ENCODE measurements at regions not wholly inside any gene's neighbourhood (a gene's known extent, or its start where the extent isn't known, plus 50 kb on each side); places are given as distances from the start of the nearest gene placed in this dataset.

GRCh38 chr15:68502398-68502901, 70.5 kb upstream of the ITGA11 start:
- Histone ChIP-seq H3K4me1 (replicated peaks; ENCODE audit: insufficient read depth) (no peaks in the 10 kb centered on the region), H2AFZ (no peak overlapping the region), H3F3A (ENCODE audit: insufficient read depth, low read depth) (no peaks in the 10 kb centered on the region), H3K27ac (no peak overlapping the region), H3K27me3 (ENCODE audit: insufficient read depth, low read depth) (no peaks in the 10 kb centered on the region), H3K9me2 (ENCODE audit: insufficient read depth) (no peaks in the 10 kb centered on the region), H3K36me3 (ENCODE audit: low read depth) (no peaks in the 10 kb centered on the region), H3K9me3 (ENCODE audit: insufficient read depth, low read depth) (no peaks in the 10 kb centered on the region), H3K79me2 (ENCODE audit: low read depth) (no peaks in the 10 kb centered on the region), H3K4me3 (no peak overlapping the region), H4K20me1 (ENCODE audit: insufficient read depth) (no peaks in the 10 kb centered on the region), H3K4me2 (no peak overlapping the region)
- TF ChIP-seq, protein P1, sequence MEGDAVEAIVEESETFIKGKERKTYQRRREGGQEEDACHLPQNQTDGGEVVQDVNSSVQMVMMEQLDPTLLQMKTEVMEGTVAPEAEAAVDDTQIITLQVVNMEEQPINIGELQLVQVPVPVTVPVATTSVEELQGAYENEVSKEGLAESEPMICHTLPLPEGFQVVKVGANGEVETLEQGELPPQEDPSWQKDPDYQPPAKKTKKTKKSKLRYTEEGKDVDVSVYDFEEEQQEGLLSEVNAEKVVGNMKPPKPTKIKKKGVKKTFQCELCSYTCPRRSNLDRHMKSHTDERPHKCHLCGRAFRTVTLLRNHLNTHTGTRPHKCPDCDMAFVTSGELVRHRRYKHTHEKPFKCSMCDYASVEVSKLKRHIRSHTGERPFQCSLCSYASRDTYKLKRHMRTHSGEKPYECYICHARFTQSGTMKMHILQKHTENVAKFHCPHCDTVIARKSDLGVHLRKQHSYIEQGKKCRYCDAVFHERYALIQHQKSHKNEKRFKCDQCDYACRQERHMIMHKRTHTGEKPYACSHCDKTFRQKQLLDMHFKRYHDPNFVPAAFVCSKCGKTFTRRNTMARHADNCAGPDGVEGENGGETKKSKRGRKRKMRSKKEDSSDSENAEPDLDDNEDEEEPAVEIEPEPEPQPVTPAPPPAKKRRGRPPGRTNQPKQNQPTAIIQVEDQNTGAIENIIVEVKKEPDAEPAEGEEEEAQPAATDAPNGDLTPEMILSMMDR (conservative IDR thresholded peaks at IDR 0.05), result no peak
- no peak for TF ChIP-seq EZH2 (IDR thresholded peaks at IDR 0.05; ENCODE audit: low read depth)
- intact Hi-C loops (cut with micrococcal nuclease; ENCODE audit: unreplicated experiment), result no loop called here
- ChIA-PET CTCF (no interaction called here), POLR2A (ENCODE audit: unreplicated experiment) (no interaction called here)
- no TSS peak for BruUV-seq (replicated peaks)
- DNase-seq, result no peak

DNA sequence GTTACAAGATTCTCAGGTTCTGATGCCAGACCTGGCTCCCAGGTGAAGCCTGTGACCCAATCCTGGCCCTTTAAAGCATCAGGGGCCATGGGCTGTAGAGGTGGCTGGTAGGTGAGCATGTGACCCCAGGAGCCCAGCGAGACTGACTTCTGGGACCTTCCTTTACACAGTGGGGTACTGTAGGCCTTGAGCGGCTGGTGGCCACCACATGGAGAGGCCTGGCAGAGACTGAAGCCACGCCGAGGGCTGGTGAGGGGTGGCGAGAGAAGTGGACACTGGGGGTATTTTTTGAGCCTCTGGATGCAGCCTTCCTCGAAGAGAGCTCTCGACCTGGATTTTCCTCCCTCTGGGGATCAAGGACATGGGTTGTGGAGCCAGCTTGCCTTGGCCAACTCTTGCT, 71.2 kb upstream of the ITGA11 start:
- intact Hi-C loops (cut with micrococcal nuclease; ENCODE audit: unreplicated experiment), result no loop called here
- H2AFZ ChIP-seq, result no peak overlapping the region
- H3F3A ChIP-seq (ENCODE audit: insufficient read depth, low read depth), result no peaks in the 10 kb centered on the region
- H3K9me3 ChIP-seq (ENCODE audit: insufficient read depth, low read depth), result no peaks in the 10 kb centered on the region
- no peak overlapping the region for H3K4me2 ChIP-seq
- H3K9me2 ChIP-seq (ENCODE audit: insufficient read depth), result no peaks in the 10 kb centered on the region
- DNase-seq, result no peak
- no peaks in the 10 kb centered on the region for H3K79me2 ChIP-seq (ENCODE audit: low read depth)
- no peak overlapping the region for H3K27ac ChIP-seq
- CTCF ChIA-PET, result no interaction called here
- no peak for TF ChIP-seq EZH2 (IDR thresholded peaks at IDR 0.05; ENCODE audit: low read depth)
- TF ChIP-seq, protein P1 (conservative IDR thresholded peaks at IDR 0.05), result no peak
- no peaks in the 10 kb centered on the region for H3K27me3 ChIP-seq (ENCODE audit: insufficient read depth, low read depth)
- POLR2A ChIA-PET (ENCODE audit: unreplicated experiment), result no interaction called here
- H4K20me1 ChIP-seq (ENCODE audit: insufficient read depth), result no peaks in the 10 kb centered on the region
- H3K4me1 ChIP-seq (replicated peaks; ENCODE audit: insufficient read depth), result no peaks in the 10 kb centered on the region
- H3K36me3 ChIP-seq (ENCODE audit: low read depth), result no peaks in the 10 kb centered on the region
- BruUV-seq (replicated peaks), result no TSS peak
- no peak overlapping the region for H3K4me3 ChIP-seq

GRCh38 chr15:68503791-68504680, 72.1 kb upstream of the ITGA11 start:
- Histone ChIP-seq H3F3A (ENCODE audit: insufficient read depth, low read depth) (no peaks in the 10 kb centered on the region), H3K79me2 (ENCODE audit: low read depth) (no peaks in the 10 kb centered on the region), H4K20me1 (ENCODE audit: insufficient read depth) (no peaks in the 10 kb centered on the region), H3K27ac (no peak overlapping the region), H3K9me2 (ENCODE audit: insufficient read depth) (no peaks in the 10 kb centered on the region), H3K4me1 (replicated peaks; ENCODE audit: insufficient read depth) (no peaks in the 10 kb centered on the region), H3K4me3 (no peak overlapping the region), H3K4me2 (no peak overlapping the region), H3K27me3 (ENCODE audit: insufficient read depth, low read depth) (no peaks in the 10 kb centered on the region), H3K36me3 (ENCODE audit: low read depth) (no peaks in the 10 kb centered on the region), H3K9me3 (ENCODE audit: insufficient read depth, low read depth) (no peaks in the 10 kb centered on the region), H2AFZ (no peak overlapping the region)
- ChIA-PET POLR2A (ENCODE audit: unreplicated experiment) (no interaction called here), CTCF (no interaction called here)
- DNase-seq, result no peak
- intact Hi-C loops (cut with micrococcal nuclease; ENCODE audit: unreplicated experiment), result no loop called here
- BruUV-seq (replicated peaks), result no TSS peak
- TF ChIP-seq EZH2 (IDR thresholded peaks at IDR 0.05; ENCODE audit: low read depth), result no peak
- TF ChIP-seq, protein P1 (conservative IDR thresholded peaks at IDR 0.05), result no peak

Measured in PC-9 (cell line).